SK-N-SH (cell line): ENCODE measurements at regions not wholly inside any gene's neighbourhood (a gene's known extent, or its start where the extent isn't known, plus 50 kb on each side); places are given as distances from the start of the nearest gene placed in this dataset.

Experiments
- CTCF ChIA-PET: fragments of 300-600, 350-600 bp; formaldehyde crosslinking; extraction: SDS; loops from one replicate; lab custom pipeline; 2021; lab: Yijun Ruan, JAX
- POLR2A ChIA-PET: fragments of 350-600 bp; sonication (Branson Sonifier 250); formaldehyde crosslinking; extraction: SDS; loops from one replicate; lab custom pipeline; 2020; ENCODE audit warnings: antibody characterized with exemption, inconsistent platforms; lab: Yijun Ruan, JAX
- DNase-seq: peaks from one replicate; pipeline ENCODE4 v3.0.0; 2012
- H2AFZ ChIP-seq: fragments of 200-600 bp; sonication (generic); 2 replicates; pipeline ENCODE4 v1.8.1; 2016; ENCODE audit warnings: antibody characterized with exemption, mild to moderate bottlenecking, low read depth
- H3F3A ChIP-seq: fragments of 200-600 bp; sonication (generic); replicated peaks from 2 replicates; pipeline ENCODE3; 2016; ENCODE audit warnings: antibody characterized with exemption, mild to moderate bottlenecking; ENCODE audit not compliant: insufficient read depth
- H3K27ac ChIP-seq, 2 experiments: fragments of 200-500 bp in 1 of 2; fragments of 200-600 bp in 1 of 2; sonication (Bioruptor generic) in 1 of 2; sonication (generic), shearing (Covaris generic) in 1 of 2; 2 replicates each; pipeline versions ENCODE4 v1.5.1 to v1.6.1; 2014 to 2016; ENCODE audit warnings: low read depth in 2 of 2, inconsistent platforms in 1 of 2, low read length in 1 of 2, mild to moderate bottlenecking in 1 of 2, mixed read lengths in 1 of 2
- H3K27me3 ChIP-seq: fragments of 200-600 bp; sonication (generic), shearing (Covaris generic); 2 replicates; pipeline ENCODE4 v1.6.1; 2016; ENCODE audit warnings: mixed run types; ENCODE audit not compliant: insufficient read depth
- H3K36me3 ChIP-seq, 2 experiments: fragments of 200-500 bp in 1 of 2; fragments of 200-600 bp in 1 of 2; sonication (Bioruptor generic) in 1 of 2; sonication (generic) in 1 of 2; replicated peaks in 1 of 2; 2 replicates each; pipeline versions ENCODE3 to v1.5.1; 2014 to 2016; ENCODE audit warnings: low read length in 1 of 2, mild to moderate bottlenecking in 1 of 2; ENCODE audit not compliant: insufficient read depth in 2 of 2, control insufficient read depth in 1 of 2
- H3K4me1 ChIP-seq, 2 experiments: fragments of 200-500 bp in 1 of 2; fragments of 200-600 bp in 1 of 2; sonication (Bioruptor generic) in 1 of 2; sonication (generic), shearing (Covaris generic) in 1 of 2; 2 replicates each; pipeline versions ENCODE4 v1.5.1 to v1.6.1; 2014 to 2016; ENCODE audit warnings: low read depth in 1 of 2, low read length in 1 of 2, mixed run types in 1 of 2; ENCODE audit not compliant: insufficient read depth in 2 of 2, control insufficient read depth in 1 of 2
- H3K4me2 ChIP-seq: fragments of 200-600 bp; sonication (generic), shearing (Covaris generic); 2 replicates; pipeline ENCODE4 v1.6.1; 2017; ENCODE audit warnings: mixed run types
- H3K4me3 ChIP-seq, 2 experiments: fragments of 200-500 bp in 1 of 2; fragments of 200-600 bp in 1 of 2; sonication (Bioruptor generic) in 1 of 2; sonication (generic), shearing (Covaris generic) in 1 of 2; 2 replicates each; pipeline versions ENCODE4 v1.5.1 to v1.8.1; 2014 to 2016; ENCODE audit warnings: low read depth in 2 of 2, inconsistent platforms in 1 of 2, low read length in 1 of 2, mild to moderate bottlenecking in 1 of 2, mixed read lengths in 1 of 2, moderate library complexity in 1 of 2
- H3K79me2 ChIP-seq: fragments of 200-600 bp; sonication (generic); 2 replicates; pipeline ENCODE4 v1.8.1; 2017; ENCODE audit warnings: mild to moderate bottlenecking; ENCODE audit not compliant: insufficient read depth
- H3K9ac ChIP-seq: fragments of 200-600 bp; sonication (generic); 2 replicates; pipeline ENCODE4 v1.6.1; 2017; ENCODE audit warnings: mixed run types
- H3K9me2 ChIP-seq: fragments of 200-600 bp; sonication (generic); 2 replicates; pipeline ENCODE4 v1.6.1; 2017; ENCODE audit warnings: mixed run types
- H3K9me3 ChIP-seq: fragments of 200-600 bp; sonication (generic); 2 replicates; pipeline ENCODE4 v1.6.1; 2017; ENCODE audit warnings: mixed run types, mild to moderate bottlenecking, moderate library complexity
- H4K20me1 ChIP-seq: fragments of 200-600 bp; sonication (generic); 2 replicates; pipeline ENCODE4 v1.6.1; 2017; ENCODE audit warnings: mild to moderate bottlenecking, mixed run types; ENCODE audit not compliant: insufficient read depth
- EP300 ChIP-seq, 2 experiments: IDR thresholded peaks; 2 replicates each; pipeline versions ENCODE4 v1.4.0 to v1.6.1; 2012; ENCODE audit warnings: borderline replicate concordance in 1 of 2, low read depth in 1 of 2, low read length in 1 of 2
- FOSL2 ChIP-seq: IDR thresholded peaks from 2 replicates; pipeline ENCODE4 v1.4.0; 2012; ENCODE audit warnings: low read depth, mild to moderate bottlenecking, moderate library complexity, borderline replicate concordance
- JUND ChIP-seq: IDR thresholded peaks from 2 replicates; pipeline ENCODE4 v1.4.0; 2012
- NFIC ChIP-seq: IDR thresholded peaks from 2 replicates; pipeline ENCODE4 v1.4.0; 2012; ENCODE audit warnings: borderline replicate concordance
- NRF1 ChIP-seq: IDR thresholded peaks from 2 replicates; pipeline ENCODE4 v1.6.1; 2012; ENCODE audit warnings: low read depth, mild to moderate bottlenecking, low read length
- REST ChIP-seq: IDR thresholded peaks from 2 replicates; pipeline ENCODE4 v1.6.1; 2012; ENCODE audit warnings: mild to moderate bottlenecking, low read depth, low read length, moderate library complexity
- RXRA ChIP-seq: IDR thresholded peaks from 2 replicates; pipeline ENCODE4 v1.4.0; 2012; ENCODE audit warnings: low read depth, mild to moderate bottlenecking, borderline replicate concordance
- SIN3A ChIP-seq: IDR thresholded peaks from 2 replicates; pipeline ENCODE4 v1.6.1; 2012; ENCODE audit warnings: low read depth, mild to moderate bottlenecking, low read length, moderate library complexity, borderline replicate concordance
- TAF1 ChIP-seq: IDR thresholded peaks from 2 replicates; pipeline ENCODE4 v1.6.1; 2012; ENCODE audit warnings: low read depth, mild to moderate bottlenecking, low read length, moderate library complexity, borderline replicate concordance
- TEAD4 ChIP-seq: IDR thresholded peaks from 2 replicates; pipeline ENCODE4 v1.4.0; 2012; ENCODE audit warnings: mild to moderate bottlenecking, borderline replicate concordance; ENCODE audit not compliant: insufficient read depth
- USF1 ChIP-seq: IDR thresholded peaks from 2 replicates; pipeline ENCODE4 v1.4.0; 2012; ENCODE audit warnings: low read depth, borderline replicate concordance
- YY1 ChIP-seq: IDR thresholded peaks from 2 replicates; pipeline ENCODE4 v1.4.0; 2012; ENCODE audit warnings: low read depth, mild to moderate bottlenecking
- WGBS: methylation state at CpG from one replicate; pipeline ENCODE4 v1.1.6; 2017; ENCODE audit warnings: low lambda C conversion rate; 5-methylcytosine and 5-hydroxymethylcytosine counted together
- TF ChIP-seq, protein P1 (sequence below): fragments of 150-350 bp; IDR thresholded peaks from 2 replicates; pipeline ENCODE4 v1.6.1; 2016; ENCODE audit warnings: mild to moderate bottlenecking, low read depth, low read length

- Histone ChIP-seq H3K4me2 (no peak overlapping the region), H3K9me2 (no peaks in the 10 kb centered on the region), H3K79me2 (no peaks in the 10 kb centered on the region), H3F3A (no peaks in the 10 kb centered on the region), H3K9me3 (no peaks in the 10 kb centered on the region), H3K27ac (no peak overlapping the region), H3K27me3 (no peaks in the 10 kb centered on the region), H4K20me1 (no peaks in the 10 kb centered on the region), H3K4me3 (no peak overlapping the region), H3K9ac (no peak overlapping the region), H3K36me3 (no peaks in the 10 kb centered on the region)
- ChIA-PET CTCF (interaction anchor here (1.2 kb wide), 1 partner anchor 178 kb away, joined by 3 read pairs; no protein-coding TSS in a partner anchor), POLR2A (no interaction called here)
- DNase-seq = no peak
- TF ChIP-seq YY1 = no peak
- TF ChIP-seq, protein P1, sequence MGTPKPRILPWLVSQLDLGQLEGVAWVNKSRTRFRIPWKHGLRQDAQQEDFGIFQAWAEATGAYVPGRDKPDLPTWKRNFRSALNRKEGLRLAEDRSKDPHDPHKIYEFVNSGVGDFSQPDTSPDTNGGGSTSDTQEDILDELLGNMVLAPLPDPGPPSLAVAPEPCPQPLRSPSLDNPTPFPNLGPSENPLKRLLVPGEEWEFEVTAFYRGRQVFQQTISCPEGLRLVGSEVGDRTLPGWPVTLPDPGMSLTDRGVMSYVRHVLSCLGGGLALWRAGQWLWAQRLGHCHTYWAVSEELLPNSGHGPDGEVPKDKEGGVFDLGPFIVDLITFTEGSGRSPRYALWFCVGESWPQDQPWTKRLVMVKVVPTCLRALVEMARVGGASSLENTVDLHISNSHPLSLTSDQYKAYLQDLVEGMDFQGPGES = no peak
- TF ChIP-seq NFIC = no peak
- TF ChIP-seq, all 33 proteins: peak for 0
- Histone ChIP-seq H3K4me1 (peaks cover 0 to 4% of the 10 kb centered on the region in 2 experiments; a peak in 2 of 4 replicates), H2AFZ (no peak overlapping the region)
- WGBS = 95% methylated on average over 1 of the region's 1 CpG
These were observed 362.9 kb upstream of the SOX9 start for GRCh38 chr17:71757956-71758355.

DNA sequence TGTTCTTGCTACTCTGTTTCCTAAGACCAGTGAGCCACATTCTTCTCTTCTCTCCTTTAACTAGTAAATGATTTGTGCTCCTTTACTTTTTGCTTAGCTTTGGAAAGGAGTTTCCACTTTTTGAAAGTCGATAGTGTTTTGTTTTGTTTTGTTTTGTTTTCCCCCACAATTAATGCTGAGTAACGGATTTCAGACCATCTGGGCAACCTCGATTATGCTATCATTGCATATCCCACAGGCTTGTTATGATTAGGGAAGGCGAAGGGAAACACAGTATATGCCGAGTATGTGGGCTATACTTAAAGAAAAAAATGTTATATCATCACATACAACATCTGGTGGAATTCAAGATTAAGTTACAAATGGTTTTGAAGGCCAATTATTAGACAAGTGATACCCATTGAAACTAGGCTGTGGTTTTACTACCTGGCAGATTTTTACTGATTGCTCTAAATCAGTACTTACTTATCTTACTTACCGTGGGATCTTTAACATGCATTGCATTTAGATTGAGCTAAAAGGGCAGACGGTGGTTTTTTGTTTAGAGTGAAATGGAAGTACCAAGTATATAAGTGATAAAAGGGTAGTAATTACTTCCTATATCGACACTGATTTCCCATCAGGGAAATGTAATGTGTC is 361.3 kb upstream of the SOX9 start:
- Histone ChIP-seq H3K4me3 (no peak overlapping the region), H3K4me2 (no peak overlapping the region), H3K27ac (no peak overlapping the region), H3K9me3 (no peaks in the 10 kb centered on the region), H3K36me3 (no peaks in the 10 kb centered on the region), H3K9ac (no peak overlapping the region), H3K79me2 (no peaks in the 10 kb centered on the region), H4K20me1 (no peaks in the 10 kb centered on the region), H2AFZ (no peak overlapping the region), H3F3A (no peaks in the 10 kb centered on the region), H3K4me1 (peaks cover 0 to 4% of the 10 kb centered on the region in 2 experiments; a peak in 2 of 4 replicates), H3K9me2 (no peaks in the 10 kb centered on the region), H3K27me3 (no peaks in the 10 kb centered on the region)
- WGBS = 70% methylated on average over 8 of the region's 8 CpGs
- ChIA-PET CTCF (interaction anchor here (1.5 to 1.6 kb wide), 2 partner anchors 10 to 16 kb away, joined by 3 to 8 read pairs; no protein-coding TSS in a partner anchor), POLR2A (no interaction called here)
- TF ChIP-seq REST (no peak), TEAD4 (no peak), YY1 (no peak), USF1 (no peak), NRF1 (no peak), NFIC (no peak), JUND (no peak), EP300 (IDR thresholded peaks at IDR 0.05; ENCODE audit: borderline replicate concordance in 1 of 2, low read depth in 1 of 2, low read length in 1 of 2) (no peak), SIN3A (no peak), RXRA (no peak), FOSL2 (no peak), TAF1 (no peak)
- TF ChIP-seq, protein P1 = no peak
- DNase-seq = no peak
